COLO668 (cell line): ENCODE measurements at regions not wholly inside any gene's neighbourhood (a gene's known extent, or its start where the extent isn't known, plus 50 kb on each side); places are given as distances from the start of the nearest gene placed in this dataset.

ENCODE experiments used
- DNase-seq: peaks from one replicate; lab custom pipeline; 2025; ENCODE audit not compliant: unreplicated experiment; lab: John Stamatoyannopoulos, UW

GRCh38 chr20:39669659-39670058 lies 707.5 kb downstream of the DHX35 start:
- no peak for DNase-seq

- DNase-seq, result no peak
Observed at GRCh38 chr20:39668038-39668437, 705.9 kb downstream of the DHX35 start.

- no peak for DNase-seq
Observed at GRCh38 chr20:39661833-39662232, 699.7 kb downstream of the DHX35 start.

- DNase-seq, result no peak
Observed at GRCh38 chr20:39660965-39661364, 698.8 kb downstream of the DHX35 start.

- no peak for DNase-seq
Observed at GRCh38 chr20:39660226-39660625, 698.1 kb downstream of the DHX35 start.

DNA sequence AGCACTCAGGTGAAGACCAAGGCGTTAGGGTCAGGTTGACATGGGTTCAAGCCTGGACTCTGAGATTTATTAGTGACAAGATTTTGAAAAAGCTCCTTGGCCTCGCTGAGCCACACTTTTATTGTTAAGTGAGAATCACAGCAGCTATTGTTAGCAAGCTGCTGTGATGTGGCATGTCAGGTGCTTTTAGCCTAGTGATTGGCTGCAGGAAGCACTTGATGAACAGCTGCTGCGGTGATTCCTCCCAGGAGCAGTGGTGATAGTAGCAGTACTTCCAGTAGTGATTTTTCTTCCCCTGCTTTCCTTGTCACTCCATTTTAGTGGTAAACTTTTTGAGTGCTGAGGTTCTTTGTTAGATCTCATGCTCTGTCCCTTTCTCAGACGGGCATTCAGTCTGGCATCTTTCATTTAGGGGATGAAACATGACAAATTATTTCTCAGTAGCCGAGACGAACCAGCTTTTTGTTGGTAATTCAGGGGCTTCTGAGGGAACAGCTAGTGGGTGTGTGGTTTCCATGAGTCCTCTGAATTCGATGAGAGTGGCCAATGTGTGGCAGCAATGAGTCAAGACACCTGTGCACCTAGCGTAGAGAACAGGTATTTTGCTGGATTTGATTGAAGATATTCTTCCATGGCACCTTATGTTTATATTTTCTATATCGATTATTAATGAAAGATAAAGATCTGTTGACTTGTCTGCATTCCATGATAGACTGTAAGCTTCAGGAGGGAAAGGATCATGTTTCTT lies 696.7 kb downstream of the DHX35 start:
- no peak for DNase-seq

DNA sequence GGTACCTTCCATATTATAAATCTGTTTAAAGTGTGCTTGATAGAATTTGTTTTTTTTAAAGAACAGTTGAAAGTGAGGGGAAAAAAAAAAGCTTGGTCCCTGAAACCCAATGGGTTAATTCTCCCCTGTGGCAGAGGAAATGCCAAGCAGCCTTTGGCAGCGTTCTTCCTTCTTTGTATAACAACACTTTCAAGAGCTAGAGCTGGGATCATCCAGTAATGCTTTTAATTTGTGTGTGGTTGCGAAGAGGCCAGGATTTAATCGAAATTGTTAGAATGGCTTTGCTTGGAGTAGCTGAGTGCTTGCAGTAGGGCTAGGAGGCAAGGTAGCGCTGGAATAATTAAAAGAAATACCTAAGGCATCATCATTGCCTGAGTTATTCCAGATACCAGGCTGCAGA lies 692.0 kb downstream of the DHX35 start:
- no peak for DNase-seq

GRCh38 chr20:39651645-39652325 lies 689.6 kb downstream of the DHX35 start:
- no peak for DNase-seq

- no peak for DNase-seq
Observed at GRCh38 chr20:39646874-39647413, 684.8 kb downstream of the DHX35 start.

DNA sequence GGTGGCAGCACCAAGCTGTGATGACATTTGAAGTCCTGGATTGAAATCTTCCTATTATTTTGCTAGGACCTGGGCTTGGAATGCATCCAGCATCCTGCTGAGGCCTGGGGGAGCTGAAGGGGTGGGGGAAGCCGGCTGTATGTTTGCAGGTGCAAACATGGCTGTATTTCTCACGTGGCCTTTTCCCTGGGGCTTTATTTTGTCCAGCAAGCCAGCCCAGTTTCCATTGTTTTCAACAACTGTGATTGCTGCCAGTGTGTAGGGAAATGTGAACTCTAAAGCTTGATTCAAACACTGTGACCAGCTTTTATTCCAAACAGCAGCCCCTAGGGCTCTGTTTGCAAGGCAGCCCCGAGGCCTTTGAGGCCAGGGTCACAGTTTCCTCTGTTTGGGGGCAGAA lies 683.0 kb downstream of the DHX35 start:
- no peak for DNase-seq

GRCh38 chr20:39643292-39643691 lies 681.1 kb downstream of the DHX35 start:
- DNase-seq, result no peak

GRCh38 chr20:39641423-39641822 lies 679.3 kb downstream of the DHX35 start:
- no peak for DNase-seq

GRCh38 chr20:39640147-39640546 lies 678.0 kb downstream of the DHX35 start:
- no peak for DNase-seq

- DNase-seq, result no peak
Observed at GRCh38 chr20:39638731-39639130, 676.6 kb downstream of the DHX35 start.

- no peak for DNase-seq
Observed at GRCh38 chr20:39633689-39634088, 671.5 kb downstream of the DHX35 start.

GRCh38 chr20:39632757-39633156 lies 670.6 kb downstream of the DHX35 start:
- no peak for DNase-seq

- DNase-seq, result no peak
Observed at GRCh38 chr20:39632176-39632575, 670.0 kb downstream of the DHX35 start.

GRCh38 chr20:39631557-39631956 lies 669.4 kb downstream of the DHX35 start:
- DNase-seq, result no peak

DNA sequence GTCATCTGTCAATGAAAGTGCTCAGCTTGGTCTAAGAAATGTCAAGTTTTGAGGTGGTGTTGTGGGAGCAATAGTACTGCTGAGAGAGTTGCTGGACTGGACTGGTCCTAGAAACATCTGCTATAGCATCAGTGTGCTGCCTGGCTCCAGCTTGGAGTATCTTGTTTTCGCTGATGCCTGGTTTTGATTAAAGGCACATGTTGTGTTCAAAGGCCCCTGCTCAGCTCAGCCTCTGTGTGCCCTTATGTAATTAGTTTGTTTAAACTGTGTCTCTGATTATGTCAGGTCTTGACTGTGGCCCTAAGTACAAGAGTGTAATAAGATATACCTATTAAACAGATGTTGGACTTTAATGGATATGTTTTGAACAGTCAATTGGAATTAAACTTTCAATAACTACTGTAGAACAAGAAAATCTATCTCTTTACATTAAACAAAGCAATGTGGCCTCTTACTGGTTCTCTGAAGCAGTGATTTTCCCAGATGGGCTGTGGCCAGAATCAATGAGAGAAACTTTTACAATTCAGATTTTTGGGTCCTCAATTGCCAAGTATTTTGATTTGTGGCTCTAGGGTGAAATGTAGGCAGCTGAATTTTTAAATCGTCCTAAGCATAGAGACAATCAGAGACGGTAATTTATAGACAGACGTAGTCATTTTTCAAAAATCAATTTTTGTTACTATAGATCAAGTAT lies 668.2 kb downstream of the DHX35 start:
- DNase-seq, result no peak

GRCh38 chr20:39627765-39628164 lies 665.6 kb downstream of the DHX35 start:
- no peak for DNase-seq

- no peak for DNase-seq
Observed at GRCh38 chr20:39624316-39624715, 662.2 kb downstream of the DHX35 start.
